ENCODE measurements at regions not wholly inside any gene's neighbourhood (a gene's known extent, or its start where the extent isn't known, plus 50 kb on each side); places are given as distances from the start of the nearest gene placed in this dataset.

GRCh38 chr6:91436448-91436847 lies 849.6 kb upstream of the MAP3K7 start:
- ATAC-seq = no peak

GRCh38 chr6:91435630-91436029 lies 848.8 kb upstream of the MAP3K7 start:
- ATAC-seq = no peak

- no peak for ATAC-seq
Observed at GRCh38 chr6:91434576-91434975, 847.7 kb upstream of the MAP3K7 start.

- no peak for ATAC-seq
Observed at GRCh38 chr6:91433660-91434534, 847.0 kb upstream of the MAP3K7 start.

GRCh38 chr6:91428953-91429560 lies 842.2 kb upstream of the MAP3K7 start:
- ATAC-seq = no peak

GRCh38 chr6:91428296-91428695 lies 841.4 kb upstream of the MAP3K7 start:
- ATAC-seq = no peak

- no peak for ATAC-seq
Observed at GRCh38 chr6:91420243-91420642, 833.4 kb upstream of the MAP3K7 start.

GRCh38 chr6:91415031-91415605 lies 828.2 kb upstream of the MAP3K7 start:
- no peak for ATAC-seq

- ATAC-seq = no peak
Observed at GRCh38 chr6:91412532-91412931, 825.7 kb upstream of the MAP3K7 start.

- no peak for ATAC-seq
Observed at GRCh38 chr6:91407706-91408105, 820.8 kb upstream of the MAP3K7 start.

- ATAC-seq = no peak
Observed at GRCh38 chr6:91392951-91393350, 806.1 kb upstream of the MAP3K7 start.

- ATAC-seq = no peak
Observed at GRCh38 chr6:91387290-91388059, 800.6 kb upstream of the MAP3K7 start.

GRCh38 chr6:91386204-91386603 lies 799.3 kb upstream of the MAP3K7 start:
- no peak for ATAC-seq

- ATAC-seq = no peak
Observed at GRCh38 chr6:91383207-91383606, 796.3 kb upstream of the MAP3K7 start.

GRCh38 chr6:91376686-91377085 lies 789.8 kb upstream of the MAP3K7 start:
- ATAC-seq = no peak

GRCh38 chr6:91366781-91367180 lies 779.9 kb upstream of the MAP3K7 start:
- ATAC-seq = no peak

- ATAC-seq = no peak
Observed at GRCh38 chr6:91358986-91359385, 772.1 kb upstream of the MAP3K7 start.

GRCh38 chr6:91352878-91353277 lies 766.0 kb upstream of the MAP3K7 start:
- no peak for ATAC-seq

- no peak for ATAC-seq
Observed at GRCh38 chr6:91352321-91352720, 765.4 kb upstream of the MAP3K7 start.

GRCh38 chr6:91350146-91350908 lies 763.5 kb upstream of the MAP3K7 start:
- ATAC-seq = no peak

- no peak for ATAC-seq
Observed at GRCh38 chr6:91341473-91341872, 754.6 kb upstream of the MAP3K7 start.

GRCh38 chr6:91340896-91341395 lies 754.1 kb upstream of the MAP3K7 start:
- no peak for ATAC-seq
